Breast epithelium (tissue), 4 donors: ENCODE measurements at regions not wholly inside any gene's neighbourhood (a gene's known extent, or its start where the extent isn't known, plus 50 kb on each side); places are given as distances from the start of the nearest gene placed in this dataset.
A peak's percentile ranks its signal among the peaks of the same experiment; 100 is the strongest.

Experiments
- DNase-seq, 2 donors: peaks; one replicate each; pipeline ENCODE4 v3.0.0-alpha.2; 2019; ENCODE audit warnings: low spot score in 2 of 2
- H3K27ac ChIP-seq, 2 donors: fragments of 200-600 bp; sonication (generic) in 1 of 2; one replicate each; pipeline ENCODE4 v1.5.1; 2016 to 2019; ENCODE audit warnings: mild to moderate bottlenecking in 1 of 2
- H3K27me3 ChIP-seq, 2 donors: fragments of 200-600 bp; sonication (generic) in 1 of 2; one replicate each; pipeline versions ENCODE4 v1.5.1 to v1.6.0; 2017 to 2019; ENCODE audit warnings: control low read depth in 1 of 2, mild to moderate bottlenecking in 1 of 2
- H3K36me3 ChIP-seq: fragments of 200-600 bp; one replicate; pipeline ENCODE4 v1.5.1; 2019
- H3K4me1 ChIP-seq, 2 donors: fragments of 200-600 bp; sonication (generic); one replicate each; pipeline ENCODE4 v1.5.1; 2016 to 2019; ENCODE audit warnings: control low read depth in 1 of 2
- H3K4me3 ChIP-seq, 3 donors: fragments of 200-600 bp; sonication (generic); 1 replicate in 2 of 3; 2 replicates in 1 of 3; pipeline ENCODE4 v1.5.1; 2016 to 2019; ENCODE audit warnings: mild to moderate bottlenecking in 3 of 3, moderate library complexity in 2 of 3
- H3K9me3 ChIP-seq, 2 donors: fragments of 200-600 bp; sonication (generic) in 1 of 2; one replicate each; pipeline ENCODE4 v1.5.1; 2016 to 2019; ENCODE audit warnings: control low read depth in 1 of 2
- CTCF ChIP-seq, 3 donors: fragments of 450-650 bp; IDR thresholded peaks; one replicate each; pipeline ENCODE4 v1.5.1; 2016 to 2017; ENCODE audit warnings: antibody characterized with exemption in 3 of 3, mild to moderate bottlenecking in 3 of 3, moderate library complexity in 3 of 3
- POLR2A ChIP-seq: fragments of 450-650 bp; IDR thresholded peaks from one replicate; pipeline ENCODE4 v1.6.1; 2016; ENCODE audit warnings: antibody characterized with exemption, mild to moderate bottlenecking, moderate library complexity
- POLR2AphosphoS5 ChIP-seq, 3 donors: sonication (generic); formaldehyde crosslinking; IDR thresholded peaks; one replicate each; pipeline ENCODE4 v1.6.1; 2017; ENCODE audit warnings: antibody characterized with exemption in 3 of 3
- intact Hi-C: fragments of 100-400 bp; cut with DNase I; formaldehyde crosslinking; loops from one replicate; pipeline ENCODE4 v1.15.1; 2023; ENCODE audit warnings: low total_unique reads

GRCh38 chr6:138550346-138550767 lies 51.1 kb upstream of the NHSL1 start:
- Histone ChIP-seq H3K4me3 (no peak overlapping the region), H3K9me3 (no peaks in the 10 kb centered on the region), H3K4me1 (no peaks in the 10 kb centered on the region), H3K27ac (no peak overlapping the region), H3K36me3 (no peaks in the 10 kb centered on the region), H3K27me3 (no peaks in the 10 kb centered on the region)
- intact Hi-C loops: no loop called here
- no peak for TF ChIP-seq POLR2A
- DNase-seq: no peak

- H3K27me3 ChIP-seq: no peaks in the 10 kb centered on the region
- intact Hi-C loops: no loop called here
- H3K4me1 ChIP-seq: no peaks in the 10 kb centered on the region
- H3K36me3 ChIP-seq: no peaks in the 10 kb centered on the region
- TF ChIP-seq POLR2A: no peak
- TF ChIP-seq POLR2AphosphoS5 (IDR thresholded peaks at IDR 0.05): no peak
- TF ChIP-seq CTCF (IDR thresholded peaks at IDR 0.05): no peak
- H3K9me3 ChIP-seq: no peaks in the 10 kb centered on the region
- DNase-seq: no peak
- no peak overlapping the region for H3K4me3 ChIP-seq
- H3K27ac ChIP-seq: no peak overlapping the region
Measured at GRCh38 chr6:138554146-138554545, 54.9 kb upstream of the NHSL1 start.

DNA sequence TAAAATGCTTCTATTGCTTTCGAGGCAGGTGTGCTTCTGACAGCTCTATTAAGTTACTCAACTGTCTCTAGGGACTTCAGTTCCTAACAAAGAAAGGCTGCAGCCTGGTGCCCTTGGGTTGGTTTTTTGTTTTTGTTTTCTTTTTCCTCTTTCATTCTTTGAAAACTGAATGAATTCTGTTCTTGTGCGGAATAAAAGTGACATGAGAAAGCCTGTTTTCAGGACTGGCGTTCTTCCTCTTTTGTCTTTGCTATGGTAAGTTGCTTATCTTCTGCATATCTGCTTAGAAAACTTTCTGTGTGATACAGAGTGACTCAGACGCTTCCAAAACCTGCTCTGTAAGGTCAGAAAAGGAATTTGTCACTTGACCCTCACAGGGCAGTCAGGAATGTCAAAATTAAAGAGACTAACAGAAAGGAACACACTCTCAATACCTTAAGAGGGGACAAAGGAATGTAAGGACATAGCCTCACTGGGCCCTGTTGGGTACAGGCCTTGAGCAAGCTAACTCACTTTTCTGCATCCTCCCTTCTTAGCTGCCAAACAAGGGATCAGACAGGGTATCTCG lies 56.2 kb upstream of the NHSL1 start:
- Histone ChIP-seq H3K4me3 (no peak overlapping the region), H3K36me3 (no peaks in the 10 kb centered on the region), H3K27me3 (no peaks in the 10 kb centered on the region), H3K4me1 (no peaks in the 10 kb centered on the region), H3K9me3 (no peaks in the 10 kb centered on the region), H3K27ac (peak overlapping the region in 1 of 2 donors; percentile 22)
- intact Hi-C loops: no loop called here
- TF ChIP-seq POLR2A: no peak
- no peak for TF ChIP-seq CTCF (IDR thresholded peaks at IDR 0.05)
- no peak for TF ChIP-seq POLR2AphosphoS5 (IDR thresholded peaks at IDR 0.05)
- no peak for DNase-seq

GRCh38 chr6:138557147-138557546 lies 57.9 kb upstream of the NHSL1 start:
- no peak overlapping the region for H3K4me3 ChIP-seq
- no peaks in the 10 kb centered on the region for H3K27me3 ChIP-seq
- no peaks in the 10 kb centered on the region for H3K36me3 ChIP-seq
- intact Hi-C loops: no loop called here
- no peak for DNase-seq
- H3K4me1 ChIP-seq: no peaks in the 10 kb centered on the region
- TF ChIP-seq POLR2A: no peak
- TF ChIP-seq CTCF (IDR thresholded peaks at IDR 0.05): no peak
- TF ChIP-seq POLR2AphosphoS5 (IDR thresholded peaks at IDR 0.05): no peak
- no peak overlapping the region for H3K27ac ChIP-seq
- H3K9me3 ChIP-seq: no peaks in the 10 kb centered on the region

DNA sequence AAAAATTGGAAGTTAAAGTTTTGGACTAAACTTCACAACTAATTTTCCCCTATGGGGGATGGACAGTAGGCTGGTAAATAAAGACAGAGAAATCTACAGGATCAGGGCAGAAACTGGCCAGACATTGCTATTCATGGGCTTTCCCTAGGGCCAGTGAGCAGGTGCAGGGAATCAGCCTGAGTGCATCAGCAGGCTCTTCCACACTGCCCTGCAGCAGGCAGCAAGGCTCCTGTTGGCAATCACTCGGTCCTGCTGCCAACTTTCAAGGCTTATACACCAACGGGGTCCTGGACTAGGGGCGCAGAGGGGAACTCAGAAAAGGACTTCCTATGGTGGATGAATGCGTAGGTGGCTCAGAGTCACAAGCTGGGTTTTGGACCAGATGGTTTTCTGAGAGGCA lies 59.8 kb upstream of the NHSL1 start:
- no peaks in the 10 kb centered on the region for H3K36me3 ChIP-seq
- no peaks in the 10 kb centered on the region for H3K4me1 ChIP-seq
- TF ChIP-seq CTCF (IDR thresholded peaks at IDR 0.05): no peak
- no peak for TF ChIP-seq POLR2AphosphoS5 (IDR thresholded peaks at IDR 0.05)
- no peak for TF ChIP-seq POLR2A
- DNase-seq: no peak
- intact Hi-C loops: no loop called here
- H3K27ac ChIP-seq: no peak overlapping the region
- H3K4me3 ChIP-seq: no peak overlapping the region
- no peaks in the 10 kb centered on the region for H3K9me3 ChIP-seq
- no peaks in the 10 kb centered on the region for H3K27me3 ChIP-seq
